BLaER1 treated with 17β-estradiol and CSF1 and Interleukin-3, amounts not matched to agents 10 nM and 100 nM (cell line): ENCODE measurements at regions not wholly inside any gene's neighbourhood (a gene's known extent, or its start where the extent isn't known, plus 50 kb on each side); places are given as distances from the start of the nearest gene placed in this dataset.

Experiments
- H3K27ac ChIP-seq, 11 experiments: shearing (Covaris generic); formaldehyde crosslinking; 2 replicates each; pipeline ENCODE4 v1.8.1; 2022
- H3K27me3 ChIP-seq, 11 experiments: shearing (Covaris generic); formaldehyde crosslinking; 2 replicates each; pipeline ENCODE4 v1.8.1; 2022
- H3K36me3 ChIP-seq, 11 experiments: shearing (Covaris generic); formaldehyde crosslinking; 2 replicates each; pipeline ENCODE4 v1.8.1; 2022
- H3K4me1 ChIP-seq, 10 experiments: shearing (Covaris generic); formaldehyde crosslinking; 2 replicates each; pipeline ENCODE4 v1.8.1; 2022
- H3K4me2 ChIP-seq, 11 experiments: shearing (Covaris generic); formaldehyde crosslinking; 2 replicates each; pipeline ENCODE4 v1.8.1; 2022
- H3K4me3 ChIP-seq, 10 experiments: shearing (Covaris generic); formaldehyde crosslinking; 2 replicates each; pipeline ENCODE4 v1.8.1; 2022
- H3K9ac ChIP-seq, 11 experiments: shearing (Covaris generic); formaldehyde crosslinking; 2 replicates each; pipeline ENCODE4 v1.8.1; 2022
- H3K9me3 ChIP-seq, 11 experiments: shearing (Covaris generic); formaldehyde crosslinking; replicated peaks in 1 of 11; 2 replicates each; pipeline ENCODE4 v1.8.1; 2022
- H4K20me1 ChIP-seq, 11 experiments: shearing (Covaris generic); formaldehyde crosslinking; 2 replicates each; pipeline ENCODE4 v1.8.1; 2022
- Cebpa-rat ChIP-seq, 11 experiments: shearing (Covaris generic); IDR thresholded peaks; 2 replicates each; pipeline ENCODE4 v1.8.1; 2022

DNA sequence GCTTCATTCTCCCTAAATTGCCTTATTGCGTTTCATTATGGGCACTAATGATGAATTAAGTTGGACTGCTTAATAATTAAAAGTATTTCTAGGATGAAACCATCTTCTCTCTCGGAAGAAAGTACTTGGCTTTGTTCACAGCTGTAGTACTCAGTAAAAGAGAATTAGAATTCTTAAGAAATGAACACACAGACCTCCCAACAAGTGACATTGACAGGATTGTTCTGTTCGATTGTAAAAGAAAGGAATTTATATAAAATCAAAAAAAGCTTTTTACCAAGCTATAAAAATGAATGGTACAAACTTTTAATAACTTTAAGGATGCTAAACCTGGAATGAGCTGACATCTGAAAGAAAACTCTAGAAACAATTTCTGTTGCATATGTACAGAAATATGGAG is 416.4 kb upstream of the THRB start:
- no peaks in the 10 kb centered on the region for H3K36me3 ChIP-seq
- no peaks in the 10 kb centered on the region for H4K20me1 ChIP-seq
- H3K27me3 ChIP-seq: no peaks in the 10 kb centered on the region
- H3K4me3 ChIP-seq: no peak overlapping the region
- no peak overlapping the region for H3K27ac ChIP-seq
- no peak overlapping the region for H3K4me2 ChIP-seq
- H3K9me3 ChIP-seq: peaks cover 0 to 5% (median 0%) of the 10 kb centered on the region in 11 experiments; a peak in 1 of 22 replicates
- no peaks in the 10 kb centered on the region for H3K4me1 ChIP-seq
- no peak for TF ChIP-seq Cebpa-rat (IDR thresholded peaks at IDR 0.05)
- no peak overlapping the region for H3K9ac ChIP-seq

DNA sequence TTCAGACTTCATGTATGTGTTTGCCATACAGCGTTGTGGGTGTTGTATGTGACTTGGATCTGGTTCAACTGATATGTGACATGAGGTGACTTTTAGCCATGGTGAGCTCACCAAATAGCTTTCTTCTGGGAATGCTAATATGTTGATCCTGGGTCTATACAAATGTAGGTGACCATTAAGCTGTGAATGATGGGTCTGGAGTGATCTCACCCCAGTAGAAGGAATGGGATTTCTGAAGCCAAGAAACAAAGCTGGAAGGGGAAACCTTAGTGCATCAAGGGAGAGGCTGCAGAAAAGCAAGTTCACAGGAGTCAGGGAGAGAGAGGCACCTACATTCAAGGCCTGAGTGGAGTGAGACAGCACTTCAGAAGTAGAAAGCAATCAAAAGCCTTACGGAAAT is 421.0 kb upstream of the THRB start:
- Histone ChIP-seq H3K27ac (no peak overlapping the region), H3K36me3 (no peaks in the 10 kb centered on the region), H3K4me1 (no peaks in the 10 kb centered on the region), H3K4me2 (no peak overlapping the region), H3K4me3 (no peak overlapping the region), H4K20me1 (no peaks in the 10 kb centered on the region), H3K27me3 (no peaks in the 10 kb centered on the region), H3K9me3 (peaks cover 0 to 5% (median 0%) of the 10 kb centered on the region in 11 experiments; a peak in 1 of 22 replicates), H3K9ac (no peak overlapping the region)
- no peak for TF ChIP-seq Cebpa-rat (IDR thresholded peaks at IDR 0.05)

DNA sequence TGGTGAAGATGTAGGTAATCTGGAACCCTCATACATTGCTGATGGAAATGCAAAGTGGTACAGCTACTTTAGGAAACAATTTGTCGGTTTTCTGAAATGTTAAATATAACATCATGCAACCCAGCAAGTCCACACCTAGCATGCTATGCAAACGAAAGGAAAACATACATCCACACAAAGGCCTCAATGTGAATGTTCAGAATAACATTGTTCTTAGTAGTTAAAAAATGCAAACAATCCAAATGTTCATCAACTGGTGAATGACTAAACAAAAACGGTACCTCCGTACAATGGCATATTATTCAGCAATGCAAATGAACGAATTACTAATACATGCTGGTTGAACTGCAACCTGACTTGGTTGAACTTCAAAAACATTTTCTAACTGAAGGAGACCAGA is 423.3 kb upstream of the THRB start:
- TF ChIP-seq Cebpa-rat (IDR thresholded peaks at IDR 0.05): no peak
- H3K4me3 ChIP-seq: no peak overlapping the region
- H3K27me3 ChIP-seq: no peaks in the 10 kb centered on the region
- H3K4me2 ChIP-seq: no peak overlapping the region
- no peaks in the 10 kb centered on the region for H4K20me1 ChIP-seq
- no peaks in the 10 kb centered on the region for H3K36me3 ChIP-seq
- H3K9me3 ChIP-seq: peaks cover 0 to 5% (median 0%) of the 10 kb centered on the region in 11 experiments; a peak in 1 of 22 replicates
- H3K4me1 ChIP-seq: no peaks in the 10 kb centered on the region
- no peak overlapping the region for H3K27ac ChIP-seq
- no peak overlapping the region for H3K9ac ChIP-seq

DNA sequence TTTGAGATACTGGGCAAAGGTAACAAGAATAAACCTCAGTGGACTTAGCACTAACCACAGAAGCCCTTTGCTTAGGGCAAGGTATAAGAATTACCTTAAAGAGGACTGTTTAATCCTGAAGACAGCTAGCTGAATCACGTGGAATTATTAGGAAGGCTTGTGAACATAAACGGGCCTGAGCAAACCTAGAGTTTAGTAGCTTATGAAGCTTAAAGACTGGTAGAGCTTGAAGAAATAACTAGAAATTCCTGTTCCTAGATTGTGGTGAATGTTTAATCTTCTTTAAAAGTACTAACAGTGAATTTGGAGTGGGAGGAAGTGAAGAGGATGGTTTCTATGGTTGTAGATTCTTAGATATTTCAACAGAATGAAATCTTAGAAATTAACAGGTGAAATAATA is 428.9 kb upstream of the THRB start:
- Histone ChIP-seq H3K36me3 (no peaks in the 10 kb centered on the region), H3K4me3 (no peak overlapping the region), H3K9ac (no peak overlapping the region), H4K20me1 (no peaks in the 10 kb centered on the region), H3K9me3 (no peaks in the 10 kb centered on the region), H3K4me2 (no peak overlapping the region), H3K27me3 (no peaks in the 10 kb centered on the region), H3K27ac (no peak overlapping the region), H3K4me1 (no peaks in the 10 kb centered on the region)
- no peak for TF ChIP-seq Cebpa-rat (IDR thresholded peaks at IDR 0.05)

DNA sequence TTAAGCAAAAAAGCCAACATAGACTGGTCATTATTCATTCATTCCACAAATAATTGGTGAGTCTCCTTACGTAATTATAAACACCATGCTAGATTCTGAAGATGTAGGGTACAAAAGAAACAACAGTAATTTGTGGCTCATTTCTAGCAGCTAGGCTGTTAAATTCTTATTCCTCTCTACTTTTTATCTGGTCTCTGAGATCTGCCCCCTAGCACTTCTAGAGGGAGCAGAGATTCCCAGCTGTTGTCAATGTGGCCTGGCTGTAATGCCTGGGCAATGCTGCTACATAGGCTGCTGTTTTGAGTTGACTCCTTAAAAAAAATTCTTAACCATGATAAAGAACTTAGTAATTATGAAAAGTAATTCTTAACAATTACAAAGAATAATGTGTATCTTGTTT is 434.9 kb upstream of the THRB start:
- Histone ChIP-seq H4K20me1 (no peaks in the 10 kb centered on the region), H3K36me3 (no peaks in the 10 kb centered on the region), H3K27ac (no peak overlapping the region), H3K4me1 (peaks cover 0 to under 1% (median 0%) of the 10 kb centered on the region in 10 experiments; a peak in 1 of 20 replicates), H3K27me3 (no peaks in the 10 kb centered on the region), H3K9me3 (no peaks in the 10 kb centered on the region), H3K4me3 (no peak overlapping the region), H3K4me2 (no peak overlapping the region), H3K9ac (no peak overlapping the region)
- TF ChIP-seq Cebpa-rat (IDR thresholded peaks at IDR 0.05): no peak

DNA sequence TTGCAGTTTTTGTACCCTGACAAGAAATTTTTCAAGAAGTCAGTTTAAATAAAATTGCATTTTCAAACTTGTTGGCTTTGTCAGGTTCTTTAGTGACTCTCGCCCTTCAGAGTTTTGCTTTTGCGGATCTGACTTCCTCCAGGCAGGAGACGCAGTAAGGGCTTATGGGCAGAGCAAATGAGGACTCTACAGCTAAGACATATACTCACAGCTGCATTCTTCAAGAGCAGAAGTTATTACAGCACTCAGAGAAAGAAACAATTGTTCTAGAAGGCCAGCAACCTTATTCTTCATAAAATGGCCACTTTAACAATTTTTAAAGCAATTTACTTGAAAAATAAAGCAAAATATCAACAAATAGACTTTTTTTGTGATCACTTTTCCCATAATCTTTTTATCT is 438.8 kb upstream of the THRB start:
- H3K9me3 ChIP-seq: no peaks in the 10 kb centered on the region
- H3K4me3 ChIP-seq: no peak overlapping the region
- H3K27me3 ChIP-seq: no peaks in the 10 kb centered on the region
- no peaks in the 10 kb centered on the region for H3K36me3 ChIP-seq
- no peak overlapping the region for H3K4me2 ChIP-seq
- no peaks in the 10 kb centered on the region for H4K20me1 ChIP-seq
- no peak overlapping the region for H3K27ac ChIP-seq
- TF ChIP-seq Cebpa-rat (IDR thresholded peaks at IDR 0.05): no peak
- no peak overlapping the region for H3K9ac ChIP-seq
- H3K4me1 ChIP-seq: peaks cover 0 to 9% (median 0%) of the 10 kb centered on the region in 10 experiments; a peak in 5 of 20 replicates

DNA sequence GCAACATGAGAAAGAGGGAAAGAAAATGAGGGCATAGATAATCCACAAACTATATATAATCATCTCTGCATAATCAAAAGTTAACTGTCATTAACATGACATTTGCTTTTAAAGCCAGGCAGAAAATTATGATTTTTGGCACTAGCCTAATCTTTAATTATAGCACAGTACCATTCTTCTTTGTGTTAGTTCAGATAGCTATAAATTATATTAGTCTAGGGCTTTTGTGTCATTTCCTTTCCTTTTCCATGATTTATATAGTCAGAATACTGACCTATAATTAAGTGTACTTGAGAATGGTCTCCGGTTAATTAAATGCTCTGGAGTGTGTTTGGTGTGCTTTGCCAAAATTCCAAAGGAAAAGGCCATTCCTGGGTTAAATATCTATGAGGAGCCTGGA is 441.9 kb upstream of the THRB start:
- no peak overlapping the region for H3K9ac ChIP-seq
- no peaks in the 10 kb centered on the region for H4K20me1 ChIP-seq
- no peak for TF ChIP-seq Cebpa-rat (IDR thresholded peaks at IDR 0.05)
- no peak overlapping the region for H3K27ac ChIP-seq
- H3K4me2 ChIP-seq: no peak overlapping the region
- H3K9me3 ChIP-seq: no peaks in the 10 kb centered on the region
- H3K36me3 ChIP-seq: no peaks in the 10 kb centered on the region
- peaks cover 0 to 9% (median 0%) of the 10 kb centered on the region in 10 experiments; a peak in 5 of 20 replicates for H3K4me1 ChIP-seq
- H3K27me3 ChIP-seq: no peaks in the 10 kb centered on the region
- H3K4me3 ChIP-seq: no peak overlapping the region

DNA sequence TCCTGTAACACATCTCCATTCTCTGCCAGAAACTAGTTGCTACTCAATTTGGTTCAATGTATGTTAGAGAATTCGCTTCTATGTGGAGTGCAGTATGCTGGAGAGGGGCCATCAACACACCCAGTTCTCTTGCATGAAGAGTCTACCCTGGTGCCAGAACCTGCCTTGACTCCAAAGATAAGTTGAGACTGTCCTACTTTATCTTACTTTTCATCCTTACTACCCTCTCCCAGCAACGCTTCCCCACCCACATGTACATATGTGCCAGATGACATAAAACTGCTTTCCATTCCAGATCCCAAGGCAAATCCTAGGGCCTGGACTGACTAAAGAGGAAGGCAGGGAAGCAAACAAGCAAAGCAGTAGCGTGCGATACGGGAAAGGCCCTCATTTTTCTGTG is 442.6 kb upstream of the THRB start:
- no peak overlapping the region for H3K27ac ChIP-seq
- H3K4me1 ChIP-seq: peaks cover 0 to 9% (median 0%) of the 10 kb centered on the region in 10 experiments; a peak in 5 of 20 replicates
- no peak overlapping the region for H3K4me3 ChIP-seq
- no peak for TF ChIP-seq Cebpa-rat (IDR thresholded peaks at IDR 0.05)
- no peaks in the 10 kb centered on the region for H3K9me3 ChIP-seq
- no peaks in the 10 kb centered on the region for H3K27me3 ChIP-seq
- H3K9ac ChIP-seq: no peak overlapping the region
- H3K36me3 ChIP-seq: no peaks in the 10 kb centered on the region
- H4K20me1 ChIP-seq: no peaks in the 10 kb centered on the region
- no peak overlapping the region for H3K4me2 ChIP-seq

DNA sequence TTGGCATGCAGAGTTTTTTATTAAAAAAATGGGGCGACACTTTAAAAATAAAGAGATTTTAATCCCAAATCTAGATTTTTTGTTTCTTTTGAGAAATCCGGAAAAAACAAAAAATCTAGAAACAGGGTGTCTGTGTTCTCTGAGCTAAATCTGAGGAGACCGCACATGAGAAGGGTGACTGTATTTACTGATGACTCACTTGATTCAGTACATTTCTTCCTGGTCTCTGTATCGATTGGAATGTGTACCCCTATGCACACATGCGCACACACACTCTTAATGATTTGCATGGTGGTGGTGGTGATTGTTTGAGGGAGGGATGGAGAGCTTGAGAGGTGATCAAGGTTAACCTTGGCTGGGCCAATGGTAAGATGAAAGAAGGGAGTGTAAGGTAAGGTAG is 443.1 kb upstream of the THRB start:
- no peak overlapping the region for H3K27ac ChIP-seq
- peaks cover 0 to 9% (median 0%) of the 10 kb centered on the region in 10 experiments; a peak in 5 of 20 replicates for H3K4me1 ChIP-seq
- H3K36me3 ChIP-seq: no peaks in the 10 kb centered on the region
- TF ChIP-seq Cebpa-rat (IDR thresholded peaks at IDR 0.05): no peak
- no peaks in the 10 kb centered on the region for H3K27me3 ChIP-seq
- no peaks in the 10 kb centered on the region for H3K9me3 ChIP-seq
- no peak overlapping the region for H3K4me3 ChIP-seq
- no peak overlapping the region for H3K9ac ChIP-seq
- no peak overlapping the region for H3K4me2 ChIP-seq
- no peaks in the 10 kb centered on the region for H4K20me1 ChIP-seq

DNA sequence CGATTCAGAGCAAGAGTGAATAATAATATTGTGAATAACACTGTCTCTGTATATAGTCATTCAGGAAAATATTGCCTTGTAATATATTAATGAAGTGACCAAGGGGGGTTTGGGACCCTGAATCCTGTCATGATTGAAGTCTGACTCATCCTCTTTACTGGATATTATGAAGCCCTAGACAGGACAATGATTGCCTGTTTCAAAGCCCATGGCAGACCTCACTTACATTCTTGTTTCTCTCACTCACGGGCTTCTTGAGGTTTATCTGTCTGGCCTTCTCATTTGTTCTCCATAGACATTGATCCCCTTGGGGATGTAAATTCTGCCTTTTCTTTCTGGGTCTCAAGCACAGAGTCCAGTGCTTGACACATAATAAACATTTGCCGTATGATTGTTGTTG is 449.3 kb upstream of the THRB start:
- H3K4me3 ChIP-seq: no peak overlapping the region
- TF ChIP-seq Cebpa-rat (IDR thresholded peaks at IDR 0.05): no peak
- no peaks in the 10 kb centered on the region for H3K4me1 ChIP-seq
- no peaks in the 10 kb centered on the region for H3K9me3 ChIP-seq
- H4K20me1 ChIP-seq: no peaks in the 10 kb centered on the region
- no peaks in the 10 kb centered on the region for H3K27me3 ChIP-seq
- no peak overlapping the region for H3K27ac ChIP-seq
- no peak overlapping the region for H3K4me2 ChIP-seq
- H3K9ac ChIP-seq: no peak overlapping the region
- H3K36me3 ChIP-seq: no peaks in the 10 kb centered on the region
